Cardiac fibroblast (primary cell): ENCODE measurements at regions not wholly inside any gene's neighbourhood (a gene's known extent, or its start where the extent isn't known, plus 50 kb on each side); places are given as distances from the start of the nearest gene placed in this dataset.
"Not testable (repeated sequence)": the region's sequence is repeated elsewhere in the genome, so short reads cannot be mapped to it uniquely, and the experiment has no call there.

Source experiments
- DNase-seq, 2 donors: peaks; one replicate each; pipeline versions ENCODE4 v3.0.0 to v3.0.0-alpha.2; 2010; ENCODE audit warnings: low read depth in 2 of 2
- H3K4me3 ChIP-seq, 2 donors: replicated peaks in 1 of 2; 1 replicate in 1 of 2; 2 replicates in 1 of 2; pipeline ENCODE4 v1.5.1; 2011; ENCODE audit warnings: low read depth in 2 of 2, low read length in 2 of 2, mild to moderate bottlenecking in 2 of 2, moderate library complexity in 1 of 2
- CTCF ChIP-seq: IDR thresholded peaks from one replicate; pipeline ENCODE4 v1.5.1; 2011; ENCODE audit warnings: low read depth, mild to moderate bottlenecking, low read length, inconsistent platforms

GRCh38 chr9:618478-618877 is 223.0 kb upstream of the DMRT1 start:
- no peak overlapping the region for H3K4me3 ChIP-seq
- peak; percentile 72 to 86 for DNase-seq
- no peak for TF ChIP-seq CTCF

GRCh38 chr9:621201-621855 is 220.2 kb upstream of the DMRT1 start:
- no peak overlapping the region for H3K4me3 ChIP-seq
- peak in 1 of 2 donors; percentile 33 for DNase-seq
- TF ChIP-seq CTCF: no peak

GRCh38 chr9:624935-625500 is 216.5 kb upstream of the DMRT1 start:
- DNase-seq: peak in 1 of 2 donors; percentile 49
- no peak for TF ChIP-seq CTCF
- no peak overlapping the region for H3K4me3 ChIP-seq

GRCh38 chr9:625613-626012 is 215.9 kb upstream of the DMRT1 start:
- no peak for TF ChIP-seq CTCF
- H3K4me3 ChIP-seq: no peak overlapping the region
- DNase-seq: no peak

- not testable (repeated sequence) for DNase-seq, H3K4me3 ChIP-seq
These were observed 215.4 kb upstream of the DMRT1 start for GRCh38 chr9:626114-626513.

- TF ChIP-seq CTCF: no peak
- no peak overlapping the region for H3K4me3 ChIP-seq
- peak in 1 of 2 donors; percentile 28 for DNase-seq
These were observed 214.9 kb upstream of the DMRT1 start for GRCh38 chr9:626596-626995.

GRCh38 chr9:627336-627970 is 214.0 kb upstream of the DMRT1 start:
- no peak for TF ChIP-seq CTCF
- DNase-seq: peak in 1 of 2 donors; percentile 20

More at GRCh38 chr9:627336-627970, 214.0 kb upstream of the DMRT1 start:
- no peak overlapping the region for H3K4me3 ChIP-seq
